GM20000 (cell line): ENCODE measurements at regions not wholly inside any gene's neighbourhood (a gene's known extent, or its start where the extent isn't known, plus 50 kb on each side); places are given as distances from the start of the nearest gene placed in this dataset.

Experiments used
- DNase-seq: peaks from one replicate; pipeline ENCODE4 v3.0.0; 2012; ENCODE audit warnings: low spot score
- CTCF ChIP-seq: IDR thresholded peaks from 2 replicates; pipeline ENCODE4 v1.5.1; 2012; ENCODE audit warnings: mild to moderate bottlenecking, control low read depth; ENCODE audit errors: extremely low read depth, missing control alignments

GRCh38 chr3:23107221-23107620, 95.9 kb upstream of the UBE2E2 start:
- TF ChIP-seq CTCF = no peak
- no peak for DNase-seq

- DNase-seq = no peak
- no peak for TF ChIP-seq CTCF
Observed at GRCh38 chr3:23108451-23109057, 94.6 kb upstream of the UBE2E2 start.

DNA sequence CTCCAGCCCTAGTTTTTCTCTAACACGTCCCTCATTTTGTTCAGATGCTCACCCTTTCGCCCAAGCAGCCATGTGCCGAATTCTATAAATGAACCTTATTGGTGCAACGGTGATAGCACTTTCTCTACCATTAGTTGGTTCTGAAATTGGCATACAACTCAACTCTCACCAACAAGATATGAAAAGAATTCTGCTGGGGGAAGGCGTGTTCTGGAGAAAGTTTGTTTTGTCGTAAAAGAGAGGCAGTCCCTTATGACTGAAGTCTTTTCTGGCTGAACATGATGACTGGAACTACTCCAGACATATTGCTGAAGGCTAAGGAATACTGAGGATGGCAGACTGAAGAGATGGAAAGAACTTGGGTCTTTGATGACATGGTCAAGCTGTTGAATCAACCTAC, 91.8 kb upstream of the UBE2E2 start:
- no peak for TF ChIP-seq CTCF

GRCh38 chr3:23111797-23112196, 91.3 kb upstream of the UBE2E2 start:
- no peak for TF ChIP-seq CTCF
- DNase-seq = no peak

More for the DNA sequence above, 91.8 kb upstream of the UBE2E2 start:
- no peak for DNase-seq

DNA sequence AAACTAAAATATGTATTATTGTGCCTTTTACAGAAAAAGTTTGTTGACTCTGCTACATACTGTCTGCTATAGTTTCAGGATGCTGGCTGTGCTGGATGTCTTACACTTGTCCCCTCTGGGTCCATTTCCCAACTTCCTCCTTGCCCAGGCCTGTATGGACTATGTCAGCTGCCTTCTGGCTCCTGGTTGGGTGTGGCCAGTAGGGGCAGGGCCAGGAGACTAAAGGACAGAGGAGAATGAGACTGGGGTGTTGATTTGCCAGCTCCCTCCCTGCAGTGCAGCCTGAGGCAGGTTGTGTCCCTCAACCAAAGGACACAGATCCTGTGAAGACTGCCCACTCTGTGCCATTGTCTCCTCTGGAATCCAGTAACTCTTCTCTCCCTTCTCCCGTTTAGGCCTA, 90.6 kb upstream of the UBE2E2 start:
- no peak for TF ChIP-seq CTCF
- no peak for DNase-seq

DNA sequence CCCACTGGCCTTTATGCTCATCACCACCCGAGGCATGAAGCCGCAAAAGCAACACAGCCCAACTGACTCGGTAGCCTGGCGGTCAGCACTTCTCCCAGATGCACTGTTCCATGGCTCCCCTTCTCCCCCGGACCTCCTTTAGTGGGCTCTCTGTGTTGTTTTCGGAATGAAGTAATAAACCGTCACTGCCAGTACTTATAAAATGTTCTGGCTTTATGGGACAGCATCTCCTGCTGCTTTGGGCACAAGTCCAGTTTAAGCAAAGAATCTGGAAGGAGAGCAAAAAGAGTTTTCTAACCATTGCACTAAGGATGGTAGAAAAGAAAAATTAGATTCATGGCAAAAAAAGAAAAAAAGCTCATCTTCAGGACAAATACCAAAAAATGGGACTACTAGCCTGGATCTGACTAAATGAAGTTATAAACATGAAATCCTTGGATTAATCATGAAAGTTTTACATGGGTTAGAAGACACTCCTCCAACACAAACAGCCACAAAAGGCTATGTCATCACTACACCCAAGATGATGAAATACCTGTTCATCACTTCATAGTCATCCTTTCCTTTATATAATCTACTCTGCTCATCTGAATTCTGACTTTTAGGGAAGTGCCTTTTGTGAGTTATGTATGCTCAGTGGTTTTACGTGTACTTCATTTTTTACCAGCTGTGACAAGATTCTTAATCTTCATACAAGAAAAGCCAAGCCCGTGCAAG, 89.5 kb upstream of the UBE2E2 start:
- DNase-seq = no peak
- TF ChIP-seq CTCF = no peak

DNA sequence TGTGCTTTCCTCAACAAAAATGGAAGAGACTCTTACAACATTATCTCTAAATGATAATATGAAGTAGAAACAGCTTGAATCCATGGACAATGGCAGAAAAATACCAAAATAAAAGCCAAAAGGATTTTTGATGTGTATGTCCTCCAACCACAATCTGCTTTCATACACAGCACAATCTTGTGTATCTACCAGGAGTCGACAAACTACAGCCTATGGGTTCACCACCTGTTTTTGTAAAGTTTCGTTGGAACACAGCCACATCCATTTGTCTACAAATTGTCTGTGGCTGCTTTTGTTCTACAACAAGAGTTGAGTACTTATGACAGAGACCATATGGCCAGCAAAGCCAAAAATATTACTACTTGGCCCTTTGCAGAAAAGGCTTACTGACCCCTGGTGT, 88.7 kb upstream of the UBE2E2 start:
- TF ChIP-seq CTCF = no peak
- DNase-seq = no peak
